ENCODE measurements at regions not wholly inside any gene's neighbourhood (a gene's known extent, or its start where the extent isn't known, plus 50 kb on each side); places are given as distances from the start of the nearest gene placed in this dataset.

GRCh38 chr4:177860171-177860570 is 417.9 kb upstream of the AGA start:
- TF ChIP-seq CTCF (IDR thresholded peaks at IDR 0.05; ENCODE audit: low read depth, low read length), result no peak
- DNase-seq (ENCODE audit: low read depth, low spot score), result no peak
- H3K4me3 ChIP-seq (ENCODE audit: low read depth, low read length), result no peak overlapping the region
- in situ Hi-C loops (cut with HindIII; ENCODE audit: low sequenced_read_pairs), result no loop called here

GRCh38 chr4:177861551-177862094 is 419.4 kb upstream of the AGA start:
- no peak for DNase-seq (ENCODE audit: low read depth, low spot score)
- no peak overlapping the region for H3K4me3 ChIP-seq (ENCODE audit: low read depth, low read length)
- in situ Hi-C loops (cut with HindIII; ENCODE audit: low sequenced_read_pairs), result no loop called here
- TF ChIP-seq CTCF (IDR thresholded peaks at IDR 0.05; ENCODE audit: low read depth, low read length), result no peak

- no peak for TF ChIP-seq CTCF (IDR thresholded peaks at IDR 0.05; ENCODE audit: low read depth, low read length)
- in situ Hi-C loops (cut with HindIII; ENCODE audit: low sequenced_read_pairs), result no loop called here
- DNase-seq (ENCODE audit: low read depth, low spot score), result no peak
- H3K4me3 ChIP-seq (ENCODE audit: low read depth, low read length), result no peak overlapping the region
Measured at GRCh38 chr4:177862541-177863176, 420.4 kb upstream of the AGA start.

GRCh38 chr4:177879851-177880250 is 437.6 kb upstream of the AGA start:
- DNase-seq (ENCODE audit: low read depth, low spot score), result no peak
- in situ Hi-C loops (cut with HindIII; ENCODE audit: low sequenced_read_pairs), result no loop called here
- TF ChIP-seq CTCF (IDR thresholded peaks at IDR 0.05; ENCODE audit: low read depth, low read length), result no peak
- H3K4me3 ChIP-seq (ENCODE audit: low read depth, low read length), result no peak overlapping the region

GRCh38 chr4:177895136-177895535 is 452.9 kb upstream of the AGA start:
- no peak for DNase-seq (ENCODE audit: low read depth, low spot score)
- in situ Hi-C loops (cut with HindIII; ENCODE audit: low sequenced_read_pairs), result no loop called here
- no peak for TF ChIP-seq CTCF (IDR thresholded peaks at IDR 0.05; ENCODE audit: low read depth, low read length)
- H3K4me3 ChIP-seq (ENCODE audit: low read depth, low read length), result no peak overlapping the region

GRCh38 chr4:177901786-177902185 is 459.5 kb upstream of the AGA start:
- H3K4me3 ChIP-seq (ENCODE audit: low read depth, low read length), result no peak overlapping the region
- peak; percentile 2 for DNase-seq (ENCODE audit: low read depth, low spot score)
- no peak for TF ChIP-seq CTCF (IDR thresholded peaks at IDR 0.05; ENCODE audit: low read depth, low read length)
- in situ Hi-C loops (cut with HindIII; ENCODE audit: low sequenced_read_pairs), result no loop called here

Data from astrocyte of the spinal cord (primary cell).